Heart right ventricle (tissue), 16 donors: ENCODE measurements at regions not wholly inside any gene's neighbourhood (a gene's known extent, or its start where the extent isn't known, plus 50 kb on each side); places are given as distances from the start of the nearest gene placed in this dataset.

Experiments
- ATAC-seq, 8 donors: fragments of 200-7000 bp; cut with Tn5 transposase; one replicate each; pipeline ENCODE4 v1.9.1; 2020; ENCODE audit warnings: mild to moderate bottlenecking in 8 of 8, moderate library complexity in 8 of 8, moderate number of reproducible peaks in 1 of 8
- DNase-seq, 2 donors: peaks; one replicate each; pipeline ENCODE4 v3.0.0-alpha.2; 2020
- H3K27ac ChIP-seq, 10 donors: fragments of 200-600 bp; sonication (generic) in 2 of 10; one replicate each; pipeline versions ENCODE4 v1.5.0 to v1.8.0; 2020 to 2022; ENCODE audit warnings: mild to moderate bottlenecking in 3 of 10
- H3K27me3 ChIP-seq, 7 donors: fragments of 200-600 bp; one replicate each; pipeline ENCODE4 v1.8.0; 2021 to 2022; ENCODE audit warnings: mild to moderate bottlenecking in 2 of 7
- H3K36me3 ChIP-seq, 9 donors: fragments of 200-600 bp; sonication (generic) in 1 of 9; one replicate each; pipeline versions ENCODE4 v1.5.0 to v1.8.0; 2020 to 2022; ENCODE audit warnings: mild to moderate bottlenecking in 2 of 9
- H3K4me1 ChIP-seq, 9 donors: fragments of 200-600 bp; sonication (generic) in 1 of 9; one replicate each; pipeline versions ENCODE4 v1.5.0 to v1.8.0; 2020 to 2022; ENCODE audit warnings: mild to moderate bottlenecking in 4 of 9
- H3K4me3 ChIP-seq, 10 donors: fragments of 200-600 bp; sonication (generic) in 2 of 10; one replicate each; pipeline versions ENCODE4 v1.5.0 to v1.8.0; 2020 to 2022; ENCODE audit warnings: mild to moderate bottlenecking in 7 of 10, moderate library complexity in 2 of 10
- H3K9me3 ChIP-seq, 11 donors: fragments of 200-600 bp in 10 of 11; sonication (generic) in 2 of 11; one replicate each; pipeline versions ENCODE4 v1.5.0 to v1.8.0; 2013 to 2022; ENCODE audit warnings: mild to moderate bottlenecking in 2 of 11, control low read depth in 1 of 11, moderate library complexity in 1 of 11
- CTCF ChIP-seq, 9 donors: fragments of 200-600 bp; sonication (generic) in 2 of 9; IDR thresholded peaks; one replicate each; pipeline versions ENCODE4 v1.5.0 to v1.8.0; 2021 to 2022; ENCODE audit warnings: antibody characterized with exemption in 9 of 9, mild to moderate bottlenecking in 5 of 9, moderate library complexity in 1 of 9
- WGBS, 2 donors: extraction: QIAGEN DNeasy Blood & Tissue Kit; methylation state at CpG; one replicate each; pipeline ENCODE4 v1.1.7; 2013; ENCODE audit warnings: inconsistent platforms in 1 of 2; 5-methylcytosine and 5-hydroxymethylcytosine counted together
- intact Hi-C, 10 donors: fragments of 100-400 bp; cut with DNase I; formaldehyde crosslinking; loops; one replicate each; pipeline versions ENCODE4 v1.11.1 to v1.14.2; 2022
- donor health status: Arrhythmogenic right ventricular cardiomyopathy.
- donor health status: ischemic (EF 13 %, LVEDD 7.1; RV severe dilation, severe dysfunction).
- donor health status: healthy with polysubstance abuse.
- donor health status: DM: no; HTN: yes; CAD: no.
- donor health status: DM: no; HTN: no; CAD: no.
- donor health status: ischemic (EF 25% LVEDD 6.9; RV normal size, moderate dysfunction).
- donor health status: ischemic (EF 25% LVEDD 5.7; RV mildly dilated, moderate dysfunction).
- donor health status: healthy.
- donor health status: DM: yes; HTN: yes; CAD: no.
- donor health status: Ischemic cardiomyopathy.
- donor health status: ischemic (EF 35%, LVEDD 5.7; RV mildly dilated, moderate dysfunction).
- donor health status: nonischemic (EF 11% LVEDD 7.7; RV severe dilation, severe dysfunction).
- donor health status: DM: yes; HTN: yes; CAD: no.
- donor health status: PGD.
- donor health status: ischemic (EF 29% LVEDD 5.4; RV normal size, mild dysfunction).
- donor health status: nonischemic (EF 23%, LVEDD 6.1; RV moderate dilation, normal function).

- no peak for TF ChIP-seq CTCF (IDR thresholded peaks at IDR 0.05)
- Histone ChIP-seq H3K36me3 (no peaks in the 10 kb centered on the region), H3K27ac (no peak overlapping the region), H3K4me3 (no peak overlapping the region), H3K4me1 (no peaks in the 10 kb centered on the region), H3K9me3 (peaks cover 0 to 12% (median 0%) of the 10 kb centered on the region in 11 donors), H3K27me3 (no peaks in the 10 kb centered on the region)
- ATAC-seq, result no peak
- 65 to 76% methylated on average over 4 of the region's 4 CpGs for WGBS, 2 donors
- intact Hi-C loops, result no loop called here
- DNase-seq, result no peak
Observed at GRCh38 chr12:29048787-29049186, 100.3 kb upstream of the FAR2 start.

GRCh38 chr12:29050503-29050902 is 98.6 kb upstream of the FAR2 start:
- TF ChIP-seq CTCF (IDR thresholded peaks at IDR 0.05), result no peak
- Histone ChIP-seq H3K4me1 (no peaks in the 10 kb centered on the region), H3K4me3 (no peak overlapping the region), H3K9me3 (peaks cover 0 to 12% (median 0%) of the 10 kb centered on the region in 11 donors), H3K27ac (no peak overlapping the region), H3K27me3 (no peaks in the 10 kb centered on the region), H3K36me3 (no peaks in the 10 kb centered on the region)
- DNase-seq (no peak), ATAC-seq (no peak)
- intact Hi-C loops, result no loop called here
- WGBS, 2 donors, result 28 to 58% methylated on average over 3 of the region's 3 CpGs

- Histone ChIP-seq H3K36me3 (no peaks in the 10 kb centered on the region), H3K4me1 (no peaks in the 10 kb centered on the region), H3K27ac (no peak overlapping the region), H3K27me3 (no peaks in the 10 kb centered on the region), H3K9me3 (peaks cover 0 to 12% (median 0%) of the 10 kb centered on the region in 11 donors), H3K4me3 (no peak overlapping the region)
- DNase-seq (no peak), ATAC-seq (no peak)
- no peak for TF ChIP-seq CTCF (IDR thresholded peaks at IDR 0.05)
- intact Hi-C loops, result no loop called here
- 72 to 74% methylated on average over 2 of the region's 2 CpGs for WGBS, 2 donors
Observed at GRCh38 chr12:29051221-29051620, 97.9 kb upstream of the FAR2 start.

GRCh38 chr12:29053567-29053966 is 95.5 kb upstream of the FAR2 start:
- Histone ChIP-seq H3K27ac (no peak overlapping the region), H3K4me1 (no peaks in the 10 kb centered on the region), H3K36me3 (no peaks in the 10 kb centered on the region), H3K27me3 (no peaks in the 10 kb centered on the region), H3K9me3 (peaks cover 0 to 3% (median 0%) of the 10 kb centered on the region in 11 donors), H3K4me3 (no peak overlapping the region)
- intact Hi-C loops, result no loop called here
- no peak for TF ChIP-seq CTCF (IDR thresholded peaks at IDR 0.05)
- DNase-seq, result no peak
- ATAC-seq, result no peak
- WGBS, 2 donors, result 94 to 96% methylated on average over 1 of the region's 1 CpG
